ENCODE measurements at regions not wholly inside any gene's neighbourhood (a gene's known extent, or its start where the extent isn't known, plus 50 kb on each side); places are given as distances from the start of the nearest gene placed in this dataset.

GRCh38 chr6:147855803-147856482, 347.5 kb downstream of the SAMD5 start:
- no peak for FAIRE-seq
- no peak for DNase-seq (ENCODE audit: low spot score)

- FAIRE-seq = no peak
- DNase-seq (ENCODE audit: low spot score) = no peak
Observed at GRCh38 chr6:147856687-147857086, 348.2 kb downstream of the SAMD5 start.

GRCh38 chr6:147858421-147858820, 349.9 kb downstream of the SAMD5 start:
- DNase-seq (ENCODE audit: low spot score) = no peak
- no peak for FAIRE-seq

- DNase-seq (ENCODE audit: low spot score) (no peak), FAIRE-seq (no peak)
Observed at GRCh38 chr6:147859071-147859470, 350.6 kb downstream of the SAMD5 start.

GRCh38 chr6:147861696-147862095, 353.2 kb downstream of the SAMD5 start:
- no peak for DNase-seq (ENCODE audit: low spot score)
- no peak for FAIRE-seq

- no peak for FAIRE-seq
- no peak for DNase-seq (ENCODE audit: low spot score)
Observed at GRCh38 chr6:147867433-147868226, 359.1 kb downstream of the SAMD5 start.

GRCh38 chr6:147868427-147869190, 360.1 kb downstream of the SAMD5 start:
- FAIRE-seq = no peak
- DNase-seq (ENCODE audit: low spot score) = no peak

GRCh38 chr6:147869201-147869600, 360.7 kb downstream of the SAMD5 start:
- no peak for FAIRE-seq
- DNase-seq (ENCODE audit: low spot score) = no peak

- FAIRE-seq = no peak
Observed at GRCh38 chr6:147869869-147870268, 361.4 kb downstream of the SAMD5 start.

GRCh38 chr6:147870506-147871110, 362.1 kb downstream of the SAMD5 start:
- DNase-seq (ENCODE audit: low spot score) (no peak), FAIRE-seq (no peak)

More at GRCh38 chr6:147869869-147870268, 361.4 kb downstream of the SAMD5 start:
- no peak for DNase-seq (ENCODE audit: low spot score)

- no peak for FAIRE-seq
Observed at GRCh38 chr6:147872002-147872401, 363.5 kb downstream of the SAMD5 start.

GRCh38 chr6:147873816-147874215, 365.3 kb downstream of the SAMD5 start:
- FAIRE-seq (no peak), DNase-seq (ENCODE audit: low spot score) (no peak)

More at GRCh38 chr6:147872002-147872401, 363.5 kb downstream of the SAMD5 start:
- no peak for DNase-seq (ENCODE audit: low spot score)

- FAIRE-seq = no peak
Observed at GRCh38 chr6:147874322-147874721, 365.8 kb downstream of the SAMD5 start.

GRCh38 chr6:147879031-147879580, 370.6 kb downstream of the SAMD5 start:
- FAIRE-seq = no peak
- no peak for DNase-seq (ENCODE audit: low spot score)

More at GRCh38 chr6:147874322-147874721, 365.8 kb downstream of the SAMD5 start:
- DNase-seq (ENCODE audit: low spot score) = no peak

GRCh38 chr6:147881432-147881831, 372.9 kb downstream of the SAMD5 start:
- no peak for FAIRE-seq
- no peak for DNase-seq (ENCODE audit: low spot score)

- FAIRE-seq = no peak
Observed at GRCh38 chr6:147888374-147888773, 379.9 kb downstream of the SAMD5 start.

GRCh38 chr6:147891671-147892070, 383.2 kb downstream of the SAMD5 start:
- DNase-seq (ENCODE audit: low spot score) (no peak), FAIRE-seq (no peak)

More at GRCh38 chr6:147888374-147888773, 379.9 kb downstream of the SAMD5 start:
- no peak for DNase-seq (ENCODE audit: low spot score)

GRCh38 chr6:147892476-147892875, 384.0 kb downstream of the SAMD5 start:
- no peak for FAIRE-seq
- no peak for DNase-seq (ENCODE audit: low spot score)

- DNase-seq (ENCODE audit: low spot score) (no peak), FAIRE-seq (no peak)
Observed at GRCh38 chr6:147895272-147895671, 386.8 kb downstream of the SAMD5 start.

- FAIRE-seq = no peak
Observed at GRCh38 chr6:147900247-147900830, 391.8 kb downstream of the SAMD5 start.

GRCh38 chr6:147903321-147903720, 394.8 kb downstream of the SAMD5 start:
- FAIRE-seq (no peak), DNase-seq (ENCODE audit: low spot score) (no peak)

More at GRCh38 chr6:147900247-147900830, 391.8 kb downstream of the SAMD5 start:
- no peak for DNase-seq (ENCODE audit: low spot score)
